H1 (cell line): ENCODE measurements at regions not wholly inside any gene's neighbourhood (a gene's known extent, or its start where the extent isn't known, plus 50 kb on each side); places are given as distances from the start of the nearest gene placed in this dataset.
A peak's percentile ranks its signal among the peaks of the same experiment; 100 is the strongest.

Source experiments
- CTCF ChIA-PET: fragments of 300-600 bp; sonication (Branson Sonifier 250); formaldehyde crosslinking; loops from one replicate; lab custom pipeline; 2021; ENCODE audit not compliant: partially characterized antibody; lab: Charles Lee
- POLR2A ChIA-PET: fragments of 300-600 bp; sonication (Branson Sonifier 250); formaldehyde crosslinking; loops from one replicate; lab custom pipeline; 2021; ENCODE audit warnings: inconsistent platforms; ENCODE audit not compliant: partially characterized antibody; lab: Charles Lee
- DNase-seq, 2 experiments: peaks; one replicate each; pipeline versions ENCODE4 v3.0.0 to v3.0.0-alpha.2; 2010 to 2022; ENCODE audit warnings: low spot score in 2 of 2, low read depth in 1 of 2, mixed read lengths in 1 of 2
- FAIRE-seq: peaks from 2 replicates; lab custom pipeline; 2011; peaks lifted over from hg19 to GRCh38; lab: Jason Lieb, UNC
- H2AFZ ChIP-seq: 2 replicates; pipeline ENCODE4 v1.8.1; 2012; ENCODE audit warnings: low read length, inconsistent platforms
- H2AK5ac ChIP-seq: 2 replicates; pipeline ENCODE4 v1.6.1; 2013; ENCODE audit warnings: low read depth, low read length
- H2BK120ac ChIP-seq: replicated peaks from 2 replicates; pipeline ENCODE3; 2013; ENCODE audit warnings: low read depth, low read length, inconsistent platforms
- H2BK12ac ChIP-seq: 2 replicates; pipeline ENCODE4 v1.6.1; 2013; ENCODE audit warnings: low read depth, low read length
- H2BK15ac ChIP-seq: 2 replicates; pipeline ENCODE4 v1.6.1; 2013; ENCODE audit warnings: low read length
- H2BK20ac ChIP-seq: 2 replicates; pipeline ENCODE4 v1.6.1; 2013; ENCODE audit warnings: low read length
- H2BK5ac ChIP-seq: 2 replicates; pipeline ENCODE4 v1.6.1; 2013; ENCODE audit warnings: low read depth, low read length
- H3K14ac ChIP-seq: 2 replicates; pipeline ENCODE4 v1.6.1; 2013; ENCODE audit warnings: inconsistent platforms; ENCODE audit not compliant: insufficient read length
- H3K18ac ChIP-seq: 2 replicates; pipeline ENCODE4 v1.6.1; 2013; ENCODE audit warnings: low read length; ENCODE audit errors: extremely low read depth
- H3K23ac ChIP-seq: 2 replicates; pipeline ENCODE4 v1.6.1; 2013; ENCODE audit warnings: inconsistent platforms; ENCODE audit not compliant: insufficient read length
- H3K23me2 ChIP-seq: 2 replicates; pipeline ENCODE4 v1.6.1; 2013; ENCODE audit warnings: low read depth, low read length
- H3K27ac ChIP-seq: 2 replicates; pipeline ENCODE4 v1.6.1; 2011; ENCODE audit warnings: low read depth, low read length, inconsistent platforms
- H3K27me3 ChIP-seq, 4 experiments: replicated peaks in 1 of 4; 1 replicate in 1 of 4; 2 replicates in 3 of 4; pipeline versions ENCODE4 v1.6.1 to v1.8.1; 2011 to 2013; ENCODE audit warnings: low read length in 3 of 4, mild to moderate bottlenecking in 3 of 4, inconsistent platforms in 2 of 4, mixed read lengths in 2 of 4, moderate library complexity in 1 of 4; ENCODE audit not compliant: control insufficient read depth in 3 of 4, insufficient read depth in 3 of 4; ENCODE audit errors: extremely low read depth in 1 of 4
- H3K36me3 ChIP-seq, 4 experiments: 2 replicates each; pipeline versions ENCODE4 v1.6.1 to v1.8.1; 2011 to 2013; ENCODE audit warnings: mild to moderate bottlenecking in 4 of 4, low read length in 3 of 4, moderate library complexity in 2 of 4, control low read depth in 1 of 4, inconsistent platforms in 1 of 4; ENCODE audit not compliant: insufficient read depth in 4 of 4, control insufficient read depth in 2 of 4
- H3K4ac ChIP-seq: replicated peaks from 2 replicates; pipeline ENCODE3; 2013; ENCODE audit warnings: low read length, low read depth, mixed read lengths, inconsistent platforms; ENCODE audit not compliant: insufficient read length
- H3K4me1 ChIP-seq, 4 experiments: replicated peaks in 1 of 4; 1 replicate in 1 of 4; 2 replicates in 3 of 4; pipeline versions ENCODE4 v1.6.1 to v1.8.1; 2011 to 2013; ENCODE audit warnings: low read length in 3 of 4, inconsistent platforms in 2 of 4, mixed read lengths in 1 of 4; ENCODE audit not compliant: insufficient read depth in 4 of 4, control insufficient read depth in 3 of 4
- H3K4me2 ChIP-seq, 2 experiments: 2 replicates each; pipeline versions ENCODE4 v1.6.1 to v1.8.1; 2011 to 2013; ENCODE audit warnings: low read depth in 2 of 2, low read length in 2 of 2, control low read depth in 1 of 2, inconsistent platforms in 1 of 2, mild to moderate bottlenecking in 1 of 2; ENCODE audit not compliant: insufficient read depth in 1 of 2
- H3K4me3 ChIP-seq, 4 experiments: fragments of 200-600, 300-600 bp in 1 of 4; sonication (generic), shearing (Covaris generic), sonication (Bioruptor Twin) in 1 of 4; 2 replicates each; pipeline versions ENCODE4 v1.5.1 to v1.8.1; 2011 to 2016; ENCODE audit warnings: low read length in 4 of 4, low read depth in 3 of 4, control low read depth in 2 of 4, inconsistent platforms in 2 of 4, mild to moderate bottlenecking in 2 of 4, mixed read lengths in 1 of 4, moderate library complexity in 1 of 4; ENCODE audit not compliant: insufficient read depth in 2 of 4; ENCODE audit errors: extremely low read depth in 1 of 4
- H3K56ac ChIP-seq: replicated peaks from 2 replicates; pipeline ENCODE3; 2013; ENCODE audit warnings: low read depth, mild to moderate bottlenecking, mixed read lengths, low read length, inconsistent platforms; ENCODE audit not compliant: insufficient read length
- H3K79me1 ChIP-seq: 2 replicates; pipeline ENCODE4 v1.6.1; 2013; ENCODE audit warnings: low read depth, low read length, control low read depth
- H3K79me2 ChIP-seq, 2 experiments: 2 replicates each; pipeline versions ENCODE4 v1.6.1 to v1.8.1; 2012 to 2013; ENCODE audit warnings: low read length in 2 of 2, mild to moderate bottlenecking in 2 of 2, inconsistent platforms in 1 of 2; ENCODE audit not compliant: insufficient read depth in 2 of 2, control insufficient read depth in 1 of 2
- H3K9ac ChIP-seq, 4 experiments: replicated peaks in 1 of 4; 1 replicate in 1 of 4; 2 replicates in 3 of 4; pipeline versions ENCODE4 v1.6.1 to v1.8.1; 2011 to 2013; ENCODE audit warnings: low read depth in 3 of 4, low read length in 3 of 4, control low read depth in 2 of 4, mild to moderate bottlenecking in 2 of 4, moderate library complexity in 2 of 4, inconsistent platforms in 1 of 4; ENCODE audit errors: extremely low read depth in 1 of 4
- H3K9me3 ChIP-seq, 2 experiments: 2 replicates each; pipeline versions ENCODE4 v1.6.1 to v1.8.1; 2012 to 2013; ENCODE audit warnings: mild to moderate bottlenecking in 2 of 2, moderate library complexity in 2 of 2, control low read depth in 1 of 2, inconsistent platforms in 1 of 2, low read depth in 1 of 2, low read length in 1 of 2, mixed read lengths in 1 of 2; ENCODE audit not compliant: insufficient read depth in 2 of 2
- H4K20me1 ChIP-seq, 2 experiments: replicated peaks in 1 of 2; 2 replicates each; pipeline versions ENCODE3 to v1.8.1; 2011 to 2013; ENCODE audit warnings: inconsistent platforms in 2 of 2, low read length in 2 of 2, mild to moderate bottlenecking in 1 of 2; ENCODE audit not compliant: insufficient read depth in 2 of 2, control insufficient read depth in 1 of 2
- H4K5ac ChIP-seq: 2 replicates; pipeline ENCODE4 v1.6.1; 2013; ENCODE audit warnings: low read length, low read depth, mixed read lengths, inconsistent platforms; ENCODE audit not compliant: insufficient read length
- H4K8ac ChIP-seq: 2 replicates; pipeline ENCODE4 v1.8.0; 2013; ENCODE audit warnings: mild to moderate bottlenecking, moderate library complexity, low read length, inconsistent platforms; ENCODE audit not compliant: insufficient read depth; ENCODE audit errors: extremely low read depth
- H4K91ac ChIP-seq: replicated peaks from 2 replicates; pipeline ENCODE3; 2013; ENCODE audit warnings: low read length, mixed read lengths, inconsistent platforms; ENCODE audit not compliant: insufficient read length
- CEBPB ChIP-seq: IDR thresholded peaks from 2 replicates; pipeline ENCODE4 v1.6.1; 2012; ENCODE audit warnings: low read depth, low read length
- SIN3A ChIP-seq, 2 experiments: IDR thresholded peaks in 1 of 2; conservative IDR thresholded peaks in 1 of 2; 2 replicates each; pipeline ENCODE4 v1.6.1; 2011 to 2012; ENCODE audit warnings: low read length in 2 of 2, improper control_type of control experiment in 1 of 2, low read depth in 1 of 2, mild to moderate bottlenecking in 1 of 2
- WGBS, 2 experiments: shearing (Covaris generic) in 1 of 2; methylation state at CpG; one replicate each; pipeline versions ENCODE4 v1.1.6 to v1.1.7; 2013 to 2015; ENCODE audit warnings: low lambda C conversion rate in 2 of 2, mixed read lengths in 2 of 2, inconsistent platforms in 1 of 2, low coverage in 1 of 2, missing lambda C conversion rate in 1 of 2; ENCODE audit not compliant: insufficient replicate concordance in 2 of 2, insufficient coverage in 1 of 2, insufficient read length in 1 of 2; ENCODE audit errors: extremely low coverage in 1 of 2, missing lambda C conversion rate in 1 of 2; 5-methylcytosine and 5-hydroxymethylcytosine counted together

- no peak for DNase-seq
- Histone ChIP-seq H2BK12ac (no peak overlapping the region), H4K20me1 (no peaks in the 10 kb centered on the region), H3K4me1 (no peaks in the 10 kb centered on the region), H2AK5ac (no peak overlapping the region), H3K4me3 (no peak overlapping the region), H3K79me1 (no peaks in the 10 kb centered on the region), H3K23me2 (no peaks in the 10 kb centered on the region), H2BK20ac (no peak overlapping the region), H2BK15ac (no peak overlapping the region), H3K23ac (no peak overlapping the region), H3K27ac (no peak overlapping the region), H4K91ac (no peak overlapping the region), H4K8ac (no peak overlapping the region), H3K14ac (no peak overlapping the region), H3K27me3 (no peaks in the 10 kb centered on the region), H3K36me3 (no peaks in the 10 kb centered on the region), H2BK120ac (no peak overlapping the region), H4K5ac (no peak overlapping the region), H3K9ac (no peak overlapping the region), H3K4ac (no peak overlapping the region), H3K56ac (no peak overlapping the region), H3K79me2 (no peaks in the 10 kb centered on the region), H3K9me3 (no peaks in the 10 kb centered on the region), H3K18ac (no peak overlapping the region), H2AFZ (peak overlapping the region; percentile 73; the same call in 1 of the 2 replicates), H2BK5ac (no peak overlapping the region), H3K4me2 (no peak overlapping the region)
- no peak for FAIRE-seq
- ChIA-PET CTCF (no interaction called here), POLR2A (no interaction called here)
- WGBS, 2 experiments, result 100% methylated on average over 2 of the region's 2 CpGs; no CpG with 5 or more reads in 1 of the 2 experiments
- TF ChIP-seq CEBPB (no peak), SIN3A (conservative IDR thresholded peaks at IDR 0.05 in 1 of 2, IDR thresholded peaks at IDR 0.05 in 1 of 2; ENCODE audit: low read depth in 1 of 2, low read length in 2 of 2) (no peak)
Measured at GRCh38 chr6:155544677-155545076, 89.0 kb upstream of the NOX3 start.
